ENCODE measurements at regions not wholly inside any gene's neighbourhood (a gene's known extent, or its start where the extent isn't known, plus 50 kb on each side); places are given as distances from the start of the nearest gene placed in this dataset.

- no peak for TF ChIP-seq CTCF (IDR thresholded peaks at IDR 0.05; ENCODE audit: insufficient read depth, low read length, poor library complexity, severe bottlenecking)
- TF ChIP-seq EZH2phosphoT487 (conservative IDR thresholded peaks at IDR 0.05; ENCODE audit: low read length), result no peak
These were observed 166.3 kb downstream of the FAM43A start for GRCh38 chr3:194851941-194852340.

All from SU-DHL-6 (cell line).